Testis (tissue), 2 donors: ENCODE measurements at regions not wholly inside any gene's neighbourhood (a gene's known extent, or its start where the extent isn't known, plus 50 kb on each side); places are given as distances from the start of the nearest gene placed in this dataset.
A peak's percentile ranks its signal among the peaks of the same experiment; 100 is the strongest.

Experiments used
- DNase-seq: peaks from one replicate; pipeline ENCODE4 v3.0.0-alpha.2; 2019
- H3K27ac ChIP-seq, 2 donors: fragments of 200-600 bp; sonication (generic); one replicate each; pipeline ENCODE4 v1.5.1; 2019
- H3K27me3 ChIP-seq: fragments of 200-600 bp; sonication (generic); one replicate; pipeline ENCODE4 v1.5.1; 2019
- H3K36me3 ChIP-seq: fragments of 200-600 bp; sonication (generic); one replicate; pipeline ENCODE4 v1.5.1; 2017; ENCODE audit warnings: low read depth; ENCODE audit errors: missing control alignments
- H3K4me1 ChIP-seq: fragments of 200-600 bp; sonication (generic); one replicate; pipeline ENCODE4 v1.5.1; 2019
- H3K4me3 ChIP-seq, 2 donors: fragments of 200-600 bp; sonication (generic); one replicate each; pipeline ENCODE4 v1.5.1; 2017 to 2019
- H3K9me3 ChIP-seq: fragments of 200-600 bp; sonication (generic); one replicate; pipeline ENCODE4 v1.5.1; 2017
- POLR2A ChIP-seq: fragments of 450-650 bp; IDR thresholded peaks from one replicate; pipeline ENCODE4 v1.6.1; 2017; ENCODE audit warnings: antibody characterized with exemption, mild to moderate bottlenecking, moderate library complexity
- WGBS, 2 donors: methylation state at CpG; one replicate each; pipeline ENCODE4 v1.1.5; 2018; 5-methylcytosine and 5-hydroxymethylcytosine counted together
- intact Hi-C: fragments of 100-400 bp; cut with DNase I; formaldehyde crosslinking; loops from one replicate; pipeline ENCODE4 v1.15.1; 2023; ENCODE audit warnings: low total_unique reads
- TF ChIP-seq, protein P1 (sequence below), 3 experiments: fragments of 450-650 bp in 2 of 3; fragments of 200-600 bp in 1 of 3; sonication (generic) in 1 of 3; IDR thresholded peaks; one replicate each; pipeline ENCODE4 v1.5.1; 2016 to 2019; ENCODE audit warnings: antibody characterized with exemption in 3 of 3, mild to moderate bottlenecking in 2 of 3, moderate library complexity in 1 of 3

DNA sequence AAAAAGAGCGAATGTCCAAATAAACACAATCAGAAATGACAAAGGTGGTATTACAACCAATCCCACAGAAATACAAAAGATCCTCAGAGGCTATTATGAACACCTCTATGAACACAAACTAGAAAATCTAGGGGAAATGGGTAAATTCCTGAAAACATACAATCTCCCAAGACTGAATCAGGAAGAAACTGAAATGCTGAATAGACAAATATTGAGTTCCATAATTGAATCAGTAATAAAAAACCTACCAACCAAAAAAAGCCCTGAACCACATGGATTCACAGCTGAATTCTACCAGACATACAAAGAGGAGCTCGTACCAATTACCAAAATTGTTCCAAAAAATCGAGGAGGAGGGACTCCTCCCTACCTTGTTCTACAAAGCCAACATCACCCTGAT lies 56.1 kb upstream of the ZNF800 start:
- Histone ChIP-seq H3K4me1 (no peaks in the 10 kb centered on the region), H3K36me3 (no peaks in the 10 kb centered on the region), H3K27ac (no peak overlapping the region), H3K27me3 (no peaks in the 10 kb centered on the region), H3K9me3 (no peaks in the 10 kb centered on the region), H3K4me3 (no peak overlapping the region)
- no peak for TF ChIP-seq POLR2A
- intact Hi-C loops, result no loop called here
- 72% methylated on average over 3 of the region's 3 CpGs for WGBS, 2 donors
- DNase-seq, result no peak

DNA sequence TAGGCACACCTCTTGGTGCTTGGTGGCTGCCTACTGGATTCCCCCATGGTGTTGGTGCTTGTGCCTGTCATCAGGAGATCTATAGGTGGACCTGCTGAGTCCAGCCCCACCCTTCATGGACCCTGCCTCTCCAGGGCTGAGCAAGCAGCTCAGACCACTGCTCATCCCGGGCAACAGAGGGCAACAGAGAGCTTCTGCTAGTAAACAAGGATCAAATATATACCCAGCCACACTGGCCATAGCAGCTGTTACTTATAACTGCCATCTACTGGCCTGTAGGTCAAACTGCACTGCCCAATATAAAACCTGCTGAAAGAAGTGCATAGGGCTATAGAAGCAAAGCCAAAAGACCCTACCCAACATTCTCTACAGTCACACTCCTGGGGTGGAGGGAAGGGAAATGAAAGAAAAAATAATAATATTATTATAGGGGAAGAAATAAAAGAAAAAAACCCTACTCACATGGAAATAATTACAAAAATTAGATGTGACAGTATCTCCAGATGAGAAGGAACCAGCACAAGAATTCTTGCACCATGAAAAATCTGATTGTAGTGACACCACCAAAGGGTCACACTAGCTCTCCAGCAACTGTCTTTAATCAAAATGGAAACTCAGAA lies 54.9 kb upstream of the ZNF800 start:
- peak; percentile 61 for DNase-seq
- WGBS, 2 donors, result 8 to 24% methylated on average over 1 of the region's 1 CpG
- H3K27ac ChIP-seq, result no peak overlapping the region
- H3K4me1 ChIP-seq, result no peaks in the 10 kb centered on the region
- no peaks in the 10 kb centered on the region for H3K9me3 ChIP-seq
- H3K27me3 ChIP-seq, result no peaks in the 10 kb centered on the region
- no peak overlapping the region for H3K4me3 ChIP-seq
- no peaks in the 10 kb centered on the region for H3K36me3 ChIP-seq
- TF ChIP-seq POLR2A, result no peak
- TF ChIP-seq, protein P1, sequence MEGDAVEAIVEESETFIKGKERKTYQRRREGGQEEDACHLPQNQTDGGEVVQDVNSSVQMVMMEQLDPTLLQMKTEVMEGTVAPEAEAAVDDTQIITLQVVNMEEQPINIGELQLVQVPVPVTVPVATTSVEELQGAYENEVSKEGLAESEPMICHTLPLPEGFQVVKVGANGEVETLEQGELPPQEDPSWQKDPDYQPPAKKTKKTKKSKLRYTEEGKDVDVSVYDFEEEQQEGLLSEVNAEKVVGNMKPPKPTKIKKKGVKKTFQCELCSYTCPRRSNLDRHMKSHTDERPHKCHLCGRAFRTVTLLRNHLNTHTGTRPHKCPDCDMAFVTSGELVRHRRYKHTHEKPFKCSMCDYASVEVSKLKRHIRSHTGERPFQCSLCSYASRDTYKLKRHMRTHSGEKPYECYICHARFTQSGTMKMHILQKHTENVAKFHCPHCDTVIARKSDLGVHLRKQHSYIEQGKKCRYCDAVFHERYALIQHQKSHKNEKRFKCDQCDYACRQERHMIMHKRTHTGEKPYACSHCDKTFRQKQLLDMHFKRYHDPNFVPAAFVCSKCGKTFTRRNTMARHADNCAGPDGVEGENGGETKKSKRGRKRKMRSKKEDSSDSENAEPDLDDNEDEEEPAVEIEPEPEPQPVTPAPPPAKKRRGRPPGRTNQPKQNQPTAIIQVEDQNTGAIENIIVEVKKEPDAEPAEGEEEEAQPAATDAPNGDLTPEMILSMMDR (IDR thresholded peaks at IDR 0.05), result peak in 2 of 3 experiments; percentile 18 to 49
- intact Hi-C loops, result no loop called here

DNA sequence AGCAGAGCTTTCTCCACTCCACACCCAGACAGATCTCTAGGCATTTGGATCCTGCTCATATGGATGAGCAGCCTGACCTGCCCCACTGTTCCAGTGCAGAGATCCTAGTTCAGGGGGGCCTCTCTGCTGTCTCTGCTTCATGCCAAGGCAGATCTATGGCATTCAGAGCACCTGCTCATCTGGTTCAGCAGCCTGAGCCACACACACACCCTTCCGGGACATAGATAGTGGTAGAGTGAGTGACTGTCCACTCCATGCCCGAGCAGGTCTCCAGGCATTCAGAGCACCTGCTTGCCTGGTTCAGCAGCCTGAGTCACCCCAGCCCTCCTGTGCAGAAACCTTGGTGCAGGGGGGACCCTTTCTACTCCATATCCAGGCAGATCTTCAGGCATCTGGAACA lies 54.3 kb upstream of the ZNF800 start:
- H3K27me3 ChIP-seq, result no peaks in the 10 kb centered on the region

More for the DNA sequence above, 54.3 kb upstream of the ZNF800 start:
- Histone ChIP-seq H3K27ac (no peak overlapping the region), H3K9me3 (no peaks in the 10 kb centered on the region), H3K36me3 (no peaks in the 10 kb centered on the region), H3K4me3 (no peak overlapping the region), H3K4me1 (no peaks in the 10 kb centered on the region)
- intact Hi-C loops, result no loop called here
- WGBS, 2 donors, result 84% methylated on average over 2 of the region's 2 CpGs; no CpG with 5 or more reads in 1 of the 2 donors
- no peak for DNase-seq
- TF ChIP-seq, protein P1 (IDR thresholded peaks at IDR 0.05), result no peak
- no peak for TF ChIP-seq POLR2A
